Mucosa of rectum (tissue), 2 donors: ENCODE measurements at regions not wholly inside any gene's neighbourhood (a gene's known extent, or its start where the extent isn't known, plus 50 kb on each side); places are given as distances from the start of the nearest gene placed in this dataset.

Source experiments
- H3K27ac ChIP-seq, 2 donors: one replicate each; pipeline ENCODE4 v1.7.0; 2013; ENCODE audit warnings: inconsistent platforms in 2 of 2, low read depth in 2 of 2, low read length in 2 of 2
- H3K27me3 ChIP-seq, 2 donors: one replicate each; pipeline ENCODE4 v1.7.0; 2013; ENCODE audit warnings: low read length in 2 of 2; ENCODE audit not compliant: control insufficient read depth in 2 of 2, insufficient read depth in 2 of 2
- H3K36me3 ChIP-seq, 2 donors: one replicate each; pipeline ENCODE4 v1.7.0; 2013; ENCODE audit warnings: low read length in 2 of 2; ENCODE audit not compliant: control insufficient read depth in 2 of 2, insufficient read depth in 2 of 2
- H3K4me1 ChIP-seq, 2 donors: one replicate each; pipeline ENCODE4 v1.7.0; 2013; ENCODE audit warnings: low read length in 2 of 2, mild to moderate bottlenecking in 1 of 2; ENCODE audit not compliant: control insufficient read depth in 2 of 2, insufficient read depth in 2 of 2
- H3K4me3 ChIP-seq, 2 donors: one replicate each; pipeline ENCODE4 v1.7.0; 2013; ENCODE audit warnings: low read length in 2 of 2
- H3K9ac ChIP-seq, 2 donors: one replicate each; pipeline ENCODE4 v1.7.0; 2013; ENCODE audit warnings: low read length in 2 of 2, low read depth in 1 of 2, mild to moderate bottlenecking in 1 of 2
- H3K9me3 ChIP-seq, 2 donors: one replicate each; pipeline ENCODE4 v1.7.0; 2013; ENCODE audit warnings: low read length in 2 of 2; ENCODE audit not compliant: control insufficient read depth in 2 of 2
- donor health status: healthy.
- donor health status: Normal muscosa, but diverticular disease.

DNA sequence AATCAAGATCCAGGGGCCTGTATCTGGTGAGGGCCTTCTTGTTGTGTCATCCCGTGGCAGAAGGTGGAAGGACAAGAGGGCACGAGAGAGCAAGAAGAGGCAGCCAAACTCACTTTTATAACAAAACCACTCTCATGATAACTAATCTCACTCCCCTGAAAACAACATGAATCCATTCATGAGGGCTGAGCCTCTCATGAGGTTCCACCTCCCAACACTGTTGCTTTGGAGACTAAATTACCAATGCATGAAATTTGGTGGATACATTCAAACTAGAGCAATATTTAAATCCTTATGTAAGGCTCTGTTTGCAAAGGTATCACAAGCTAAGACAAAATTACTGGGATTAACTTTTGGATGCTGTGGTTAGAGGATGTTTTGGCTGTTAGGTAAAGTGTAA is 470.1 kb upstream of the NOVA1 start:
- Histone ChIP-seq H3K9ac (no peak overlapping the region), H3K36me3 (no peaks in the 10 kb centered on the region), H3K9me3 (no peaks in the 10 kb centered on the region), H3K27ac (no peak overlapping the region), H3K27me3 (no peaks in the 10 kb centered on the region), H3K4me1 (no peaks in the 10 kb centered on the region), H3K4me3 (no peak overlapping the region)

DNA sequence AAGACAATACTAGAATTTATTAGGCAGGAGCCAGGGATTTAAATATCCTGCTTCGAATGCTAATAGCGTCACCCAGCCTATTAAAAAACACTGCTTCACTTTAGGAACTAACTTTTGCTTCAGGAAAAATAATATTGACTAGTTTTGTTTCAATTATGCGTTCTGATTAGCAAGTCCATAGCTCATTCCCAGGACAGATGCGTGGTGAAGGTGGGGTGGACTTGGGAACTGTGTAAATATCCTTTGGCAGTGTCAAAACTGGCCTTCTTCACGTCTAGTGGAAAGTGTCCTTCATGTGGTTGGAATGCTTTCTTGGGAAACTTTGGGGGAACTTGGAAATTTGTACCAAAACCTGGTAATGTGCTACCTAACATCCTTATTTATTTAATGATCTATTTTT is 474.8 kb upstream of the NOVA1 start:
- H3K4me3 ChIP-seq, result no peak overlapping the region
- no peaks in the 10 kb centered on the region for H3K9me3 ChIP-seq
- no peak overlapping the region for H3K27ac ChIP-seq
- no peak overlapping the region for H3K9ac ChIP-seq
- no peaks in the 10 kb centered on the region for H3K4me1 ChIP-seq
- no peaks in the 10 kb centered on the region for H3K36me3 ChIP-seq
- no peaks in the 10 kb centered on the region for H3K27me3 ChIP-seq

DNA sequence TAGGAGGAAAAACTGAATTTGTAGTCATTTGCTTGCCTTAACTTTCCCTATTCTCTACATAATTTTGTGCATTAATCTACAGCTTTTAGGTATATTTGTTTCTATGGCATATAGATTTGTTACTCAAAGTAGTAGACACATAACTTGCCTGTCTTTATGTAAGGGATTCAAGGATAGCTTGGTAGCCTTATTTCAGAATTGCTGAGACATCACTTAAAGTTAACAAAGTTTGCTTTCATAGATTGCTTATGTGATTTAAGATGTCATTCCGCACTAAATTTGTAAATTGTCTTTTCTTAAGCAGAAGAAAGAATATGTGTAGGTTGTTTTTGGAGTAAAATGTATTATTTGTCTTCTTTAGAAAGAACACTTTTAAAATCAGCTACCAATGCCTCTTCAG is 477.7 kb upstream of the NOVA1 start:
- H3K9me3 ChIP-seq, result no peaks in the 10 kb centered on the region
- H3K36me3 ChIP-seq, result no peaks in the 10 kb centered on the region
- no peaks in the 10 kb centered on the region for H3K4me1 ChIP-seq
- H3K9ac ChIP-seq, result no peak overlapping the region
- H3K27ac ChIP-seq, result no peak overlapping the region
- no peak overlapping the region for H3K4me3 ChIP-seq
- H3K27me3 ChIP-seq, result no peaks in the 10 kb centered on the region

DNA sequence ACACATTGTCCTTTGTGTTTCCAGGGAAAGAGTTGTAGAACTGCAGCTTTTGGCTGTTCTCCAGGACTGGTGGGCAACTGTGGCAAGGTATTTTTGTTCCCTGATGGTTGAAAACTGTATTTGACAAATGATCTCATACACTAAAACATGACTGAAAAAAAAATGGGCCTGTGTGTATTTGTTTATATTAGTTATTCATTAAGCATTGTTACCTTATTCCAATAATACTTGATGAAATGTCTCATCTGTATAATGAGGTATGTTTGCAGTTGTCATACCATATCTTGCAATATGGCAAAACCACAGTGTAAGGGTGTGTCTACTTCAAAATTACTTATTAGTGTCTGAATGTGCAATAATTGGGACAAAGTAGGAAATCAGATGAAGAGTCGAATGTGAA is 479.4 kb upstream of the NOVA1 start:
- H3K27ac ChIP-seq, result no peak overlapping the region
- no peaks in the 10 kb centered on the region for H3K36me3 ChIP-seq
- no peak overlapping the region for H3K9ac ChIP-seq
- H3K4me3 ChIP-seq, result no peak overlapping the region
- H3K27me3 ChIP-seq, result no peaks in the 10 kb centered on the region
- no peaks in the 10 kb centered on the region for H3K9me3 ChIP-seq
- no peaks in the 10 kb centered on the region for H3K4me1 ChIP-seq

DNA sequence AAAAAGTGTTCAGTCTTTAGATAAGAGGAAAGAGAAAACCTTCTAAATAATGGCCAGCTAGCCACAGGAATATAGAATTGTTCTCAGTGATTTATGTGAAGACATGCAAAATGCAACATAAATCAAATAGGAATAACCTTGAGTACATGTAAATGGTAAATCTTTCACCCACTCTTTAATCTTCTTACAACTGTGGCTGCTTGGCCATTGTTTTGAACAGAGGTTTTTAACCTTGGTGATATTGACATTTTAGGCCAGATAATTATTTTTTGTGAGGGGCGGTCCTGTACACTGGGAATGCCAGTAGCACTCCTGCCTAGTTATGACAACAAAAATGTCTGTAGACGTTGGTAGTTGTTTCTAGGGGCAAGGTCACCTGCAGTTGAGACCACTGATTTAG is 479.9 kb upstream of the NOVA1 start:
- no peaks in the 10 kb centered on the region for H3K27me3 ChIP-seq
- H3K4me1 ChIP-seq, result no peaks in the 10 kb centered on the region
- H3K9me3 ChIP-seq, result no peaks in the 10 kb centered on the region
- H3K9ac ChIP-seq, result no peak overlapping the region
- no peaks in the 10 kb centered on the region for H3K36me3 ChIP-seq
- no peak overlapping the region for H3K27ac ChIP-seq
- H3K4me3 ChIP-seq, result no peak overlapping the region

DNA sequence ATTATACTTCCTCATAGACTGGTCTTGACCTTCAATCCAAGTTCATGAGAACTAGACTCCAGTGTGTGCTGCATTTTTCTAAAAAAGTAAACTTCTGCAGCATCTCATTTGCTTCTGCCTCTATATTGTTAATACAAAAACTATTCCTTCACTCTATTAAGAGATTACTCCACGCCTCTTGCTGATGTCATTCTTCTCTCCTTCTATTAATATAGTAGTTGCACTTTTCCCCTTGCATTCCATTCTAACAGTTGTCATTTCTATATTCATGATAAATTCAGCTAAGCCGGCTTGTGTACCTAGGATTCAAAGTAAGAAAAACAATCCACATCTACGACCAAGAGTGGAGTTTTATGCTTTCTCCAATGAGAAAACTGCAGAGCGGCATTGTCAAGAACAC is 480.4 kb upstream of the NOVA1 start:
- Histone ChIP-seq H3K27ac (no peak overlapping the region), H3K9me3 (no peaks in the 10 kb centered on the region), H3K9ac (no peak overlapping the region), H3K27me3 (no peaks in the 10 kb centered on the region), H3K4me3 (no peak overlapping the region), H3K4me1 (no peaks in the 10 kb centered on the region), H3K36me3 (no peaks in the 10 kb centered on the region)

DNA sequence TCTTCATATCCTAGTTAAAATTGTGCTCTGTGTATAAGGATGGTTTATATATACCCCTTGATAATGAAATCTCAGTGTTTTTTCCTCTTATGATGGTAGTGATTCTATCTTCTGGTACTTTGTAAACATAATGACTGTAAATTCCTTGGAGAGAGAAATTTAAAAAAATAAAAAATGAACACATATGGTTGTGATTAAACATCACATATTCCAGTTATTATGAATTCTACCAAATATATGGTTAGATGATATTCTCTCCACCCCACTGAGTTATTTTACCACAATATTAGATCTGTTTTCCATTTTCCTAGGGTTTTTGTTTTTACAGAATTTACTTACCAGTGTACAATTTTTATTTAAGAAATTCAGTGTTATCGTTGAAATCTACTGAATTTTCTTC is 481.9 kb upstream of the NOVA1 start:
- Histone ChIP-seq H3K9ac (no peak overlapping the region), H3K36me3 (no peaks in the 10 kb centered on the region), H3K9me3 (no peaks in the 10 kb centered on the region), H3K27ac (no peak overlapping the region), H3K4me3 (no peak overlapping the region), H3K4me1 (no peaks in the 10 kb centered on the region), H3K27me3 (no peaks in the 10 kb centered on the region)

DNA sequence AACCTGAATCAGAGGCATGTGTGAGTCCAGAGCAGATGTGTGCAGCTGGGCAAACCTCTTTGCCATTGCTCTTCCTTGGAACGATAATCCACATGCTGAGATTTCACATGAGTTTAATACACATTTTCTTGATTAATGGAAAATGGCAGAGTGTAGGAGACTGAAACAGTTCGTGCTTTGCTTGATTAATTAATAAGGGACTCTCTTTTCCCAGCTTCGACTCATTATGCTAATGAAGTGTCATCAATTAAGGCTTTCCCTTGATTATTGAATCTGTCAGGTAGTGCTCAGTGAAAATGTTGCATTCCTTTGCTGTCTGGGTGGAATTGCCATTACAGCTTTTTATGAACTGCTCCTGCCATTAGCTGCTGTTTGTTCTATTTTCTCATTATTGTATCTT is 487.7 kb upstream of the NOVA1 start:
- Histone ChIP-seq H3K4me1 (no peaks in the 10 kb centered on the region), H3K9me3 (no peaks in the 10 kb centered on the region), H3K9ac (no peak overlapping the region), H3K36me3 (no peaks in the 10 kb centered on the region), H3K27ac (no peak overlapping the region), H3K27me3 (no peaks in the 10 kb centered on the region), H3K4me3 (no peak overlapping the region)

DNA sequence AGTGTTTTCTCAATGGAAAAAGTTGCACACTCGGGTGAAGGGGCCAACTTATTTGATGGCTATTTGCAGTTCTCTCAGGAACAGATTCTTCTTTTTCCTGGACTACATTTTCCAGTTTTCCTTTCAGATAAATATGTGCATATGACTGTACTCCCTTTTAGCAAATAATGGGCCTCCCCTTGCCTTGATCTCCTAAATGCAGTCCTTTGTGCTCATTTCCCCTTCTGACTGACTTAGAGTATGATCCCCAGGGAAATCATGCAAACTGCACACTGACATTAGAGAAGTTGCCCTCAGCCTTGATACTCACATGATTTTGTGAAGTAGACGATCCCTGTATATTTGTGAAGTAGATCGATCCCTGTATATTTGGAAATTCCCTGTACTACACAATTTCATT is 492.9 kb upstream of the NOVA1 start:
- Histone ChIP-seq H3K9me3 (no peaks in the 10 kb centered on the region), H3K4me1 (no peaks in the 10 kb centered on the region), H3K27me3 (no peaks in the 10 kb centered on the region), H3K27ac (no peak overlapping the region), H3K36me3 (no peaks in the 10 kb centered on the region), H3K9ac (no peak overlapping the region), H3K4me3 (no peak overlapping the region)

DNA sequence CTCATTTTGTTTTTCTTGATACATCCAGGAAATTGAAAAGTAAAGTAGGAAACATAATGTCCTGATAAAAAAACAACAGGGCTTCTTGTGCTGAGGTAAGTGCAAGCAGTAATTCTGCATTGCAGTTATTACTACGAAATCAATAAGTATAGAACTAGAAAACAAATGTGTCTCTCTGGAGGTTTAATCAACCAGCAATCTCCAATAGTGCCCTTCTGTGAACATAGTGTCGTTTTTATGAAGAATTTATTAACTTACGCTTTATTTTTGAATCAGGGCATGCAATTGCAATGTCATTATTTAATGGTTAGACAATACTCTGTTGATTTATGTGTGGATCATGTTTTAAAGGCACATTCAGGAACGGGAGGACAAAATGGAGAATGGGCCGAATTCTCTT is 494.1 kb upstream of the NOVA1 start:
- Histone ChIP-seq H3K9ac (no peak overlapping the region), H3K27ac (no peak overlapping the region), H3K9me3 (no peaks in the 10 kb centered on the region), H3K27me3 (no peaks in the 10 kb centered on the region), H3K4me1 (no peaks in the 10 kb centered on the region), H3K36me3 (no peaks in the 10 kb centered on the region), H3K4me3 (no peak overlapping the region)

DNA sequence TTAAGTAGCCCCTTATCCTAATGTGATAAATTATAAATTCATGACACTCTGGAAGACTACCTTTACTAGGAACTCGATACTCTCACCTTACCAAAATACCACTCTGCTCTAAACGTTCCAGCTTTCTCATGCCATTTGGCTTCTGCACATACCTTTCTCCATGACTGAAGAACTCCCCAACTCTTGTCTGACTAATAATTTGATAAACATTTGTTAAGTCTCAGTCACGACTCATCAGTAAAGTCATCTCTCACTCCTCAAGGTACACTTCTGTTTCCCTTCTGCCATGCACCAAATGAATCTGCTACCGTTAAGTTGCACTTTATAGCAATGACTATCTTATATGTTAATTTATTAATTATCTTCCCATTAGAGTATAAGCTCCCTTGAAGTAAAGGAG is 498.3 kb upstream of the NOVA1 start:
- Histone ChIP-seq H3K4me3 (no peak overlapping the region), H3K27me3 (no peaks in the 10 kb centered on the region), H3K9ac (no peak overlapping the region), H3K36me3 (no peaks in the 10 kb centered on the region), H3K27ac (no peak overlapping the region), H3K4me1 (no peaks in the 10 kb centered on the region), H3K9me3 (no peaks in the 10 kb centered on the region)
